Iris pigment epithelial cell (primary cell): ENCODE measurements at regions not wholly inside any gene's neighbourhood (a gene's known extent, or its start where the extent isn't known, plus 50 kb on each side); places are given as distances from the start of the nearest gene placed in this dataset.
"Not testable (repeated sequence)": the region's sequence is repeated elsewhere in the genome, so short reads cannot be mapped to it uniquely, and the experiment has no call there.

Source experiments
- DNase-seq: peaks from one replicate; pipeline ENCODE4 v3.0.0-alpha.2; 2011; ENCODE audit warnings: low read depth

GRCh38 chr11:129699711-129700304 lies 115.8 kb upstream of the TMEM45B start:
- DNase-seq, result no peak

GRCh38 chr11:129700701-129701100 lies 114.9 kb upstream of the TMEM45B start:
- no peak for DNase-seq

- no peak for DNase-seq
Observed at GRCh38 chr11:129701706-129702105, 113.9 kb upstream of the TMEM45B start.

GRCh38 chr11:129702410-129703398 lies 112.9 kb upstream of the TMEM45B start:
- no peak for DNase-seq

- DNase-seq, result no peak
Observed at GRCh38 chr11:129703846-129704245, 111.8 kb upstream of the TMEM45B start.

GRCh38 chr11:129704831-129705230 lies 110.8 kb upstream of the TMEM45B start:
- no peak for DNase-seq

- DNase-seq, result no peak
Observed at GRCh38 chr11:129705341-129705740, 110.3 kb upstream of the TMEM45B start.

GRCh38 chr11:129705933-129706332 lies 109.7 kb upstream of the TMEM45B start:
- no peak for DNase-seq

GRCh38 chr11:129709801-129710398 lies 105.7 kb upstream of the TMEM45B start:
- no peak for DNase-seq

- DNase-seq, result no peak
Observed at GRCh38 chr11:129710423-129710822, 105.2 kb upstream of the TMEM45B start.

GRCh38 chr11:129711760-129712159 lies 103.9 kb upstream of the TMEM45B start:
- no peak for DNase-seq

- not testable (repeated sequence) for DNase-seq
Observed at GRCh38 chr11:129712486-129713240, 103.0 kb upstream of the TMEM45B start.

- no peak for DNase-seq
Observed at GRCh38 chr11:129719037-129719436, 96.6 kb upstream of the TMEM45B start.

GRCh38 chr11:129720156-129720555 lies 95.5 kb upstream of the TMEM45B start:
- DNase-seq, result no peak

GRCh38 chr11:129720994-129721393 lies 94.7 kb upstream of the TMEM45B start:
- DNase-seq, result no peak

- DNase-seq, result no peak
Observed at GRCh38 chr11:129721685-129722084, 94.0 kb upstream of the TMEM45B start.

GRCh38 chr11:129722529-129722928 lies 93.1 kb upstream of the TMEM45B start:
- no peak for DNase-seq

- DNase-seq, result no peak
Observed at GRCh38 chr11:129723146-129723760, 92.4 kb upstream of the TMEM45B start.

GRCh38 chr11:129723761-129724162 lies 91.9 kb upstream of the TMEM45B start:
- no peak for DNase-seq

GRCh38 chr11:129724866-129725265 lies 90.8 kb upstream of the TMEM45B start:
- no peak for DNase-seq

- no peak for DNase-seq
Observed at GRCh38 chr11:129726179-129726578, 89.5 kb upstream of the TMEM45B start.

GRCh38 chr11:129728581-129728980 lies 87.1 kb upstream of the TMEM45B start:
- DNase-seq, result no peak
